ENCODE measurements at regions not wholly inside any gene's neighbourhood (a gene's known extent, or its start where the extent isn't known, plus 50 kb on each side); places are given as distances from the start of the nearest gene placed in this dataset.

GRCh38 chr2:120460511-120460910 is 114.6 kb downstream of the INHBB start:
- no peak for TF ChIP-seq CTCF (conservative IDR thresholded peaks at IDR 0.05 in 1 of 2, IDR thresholded peaks at IDR 0.05 in 1 of 2; ENCODE audit: extremely low read depth in 1 of 2, insufficient read depth in 1 of 2, low read depth in 1 of 2, low read length in 2 of 2)
- TF ChIP-seq EZH2 (IDR thresholded peaks at IDR 0.05; ENCODE audit: borderline replicate concordance, low read length): no peak
